ENCODE measurements at regions not wholly inside any gene's neighbourhood (a gene's known extent, or its start where the extent isn't known, plus 50 kb on each side); places are given as distances from the start of the nearest gene placed in this dataset.

GRCh38 chr11:127217452-127218274, 217.1 kb upstream of the KIRREL3 start:
- H3K27ac Mint-ChIP-seq (ENCODE audit: low read depth): no peak overlapping the region
- H3K4me1 Mint-ChIP-seq: no peaks in the 10 kb centered on the region
- H3K27me3 Mint-ChIP-seq: no peaks in the 10 kb centered on the region
- no peak overlapping the region for H3K4me3 Mint-ChIP-seq
- DNase-seq (ENCODE audit: low spot score in 2 of 2) (no peak), ATAC-seq (replicated peaks; ENCODE audit: extremely low read depth, poor library complexity, severe bottlenecking) (no peak)
- H3K36me3 Mint-ChIP-seq (ENCODE audit: insufficient read depth): no peaks in the 10 kb centered on the region
- no peaks in the 10 kb centered on the region for H3K9me3 Mint-ChIP-seq

- H3K4me3 Mint-ChIP-seq: no peak overlapping the region
- no peaks in the 10 kb centered on the region for H3K27me3 Mint-ChIP-seq
- H3K4me1 Mint-ChIP-seq: no peaks in the 10 kb centered on the region
- H3K27ac Mint-ChIP-seq (ENCODE audit: low read depth): no peak overlapping the region
- peaks cover 7% of the 10 kb centered on the region for H3K9me3 Mint-ChIP-seq
- H3K36me3 Mint-ChIP-seq (ENCODE audit: insufficient read depth): no peaks in the 10 kb centered on the region
- DNase-seq (ENCODE audit: low spot score in 2 of 2) (no peak), ATAC-seq (replicated peaks; ENCODE audit: extremely low read depth, poor library complexity, severe bottlenecking) (no peak)
These were observed 205.2 kb upstream of the KIRREL3 start for GRCh38 chr11:127205688-127206217.

GRCh38 chr11:127203490-127203889, 202.9 kb upstream of the KIRREL3 start:
- ATAC-seq (replicated peaks; ENCODE audit: extremely low read depth, poor library complexity, severe bottlenecking): no peak
- Mint-ChIP-seq H3K27ac (ENCODE audit: low read depth) (no peak overlapping the region), H3K36me3 (ENCODE audit: insufficient read depth) (no peaks in the 10 kb centered on the region), H3K27me3 (no peaks in the 10 kb centered on the region), H3K4me1 (no peaks in the 10 kb centered on the region), H3K9me3 (peaks cover 5% of the 10 kb centered on the region), H3K4me3 (no peak overlapping the region)
- DNase-seq (ENCODE audit: low spot score in 2 of 2): no peak

GRCh38 chr11:127202105-127202504, 201.5 kb upstream of the KIRREL3 start:
- Mint-ChIP-seq H3K4me1 (no peaks in the 10 kb centered on the region), H3K4me3 (no peak overlapping the region), H3K36me3 (ENCODE audit: insufficient read depth) (no peaks in the 10 kb centered on the region), H3K27ac (ENCODE audit: low read depth) (no peak overlapping the region), H3K27me3 (no peaks in the 10 kb centered on the region), H3K9me3 (peaks cover 10% of the 10 kb centered on the region)
- ATAC-seq (replicated peaks; ENCODE audit: extremely low read depth, poor library complexity, severe bottlenecking) (no peak), DNase-seq (ENCODE audit: low spot score in 2 of 2) (no peak)

GRCh38 chr11:127199306-127199801, 198.8 kb upstream of the KIRREL3 start:
- H3K4me1 Mint-ChIP-seq: no peaks in the 10 kb centered on the region
- H3K4me3 Mint-ChIP-seq: no peak overlapping the region

GRCh38 chr11:127195501-127196120, 195.0 kb upstream of the KIRREL3 start:
- H3K4me3 Mint-ChIP-seq: no peak overlapping the region
- H3K27me3 Mint-ChIP-seq: no peaks in the 10 kb centered on the region
- no peak for DNase-seq (ENCODE audit: low spot score in 2 of 2)
- H3K36me3 Mint-ChIP-seq (ENCODE audit: insufficient read depth): no peaks in the 10 kb centered on the region
- H3K27ac Mint-ChIP-seq (ENCODE audit: low read depth): no peak overlapping the region
- no peak for ATAC-seq (replicated peaks; ENCODE audit: extremely low read depth, poor library complexity, severe bottlenecking)
- no peaks in the 10 kb centered on the region for H3K4me1 Mint-ChIP-seq
- H3K9me3 Mint-ChIP-seq: peaks cover 12% of the 10 kb centered on the region

More at GRCh38 chr11:127199306-127199801, 198.8 kb upstream of the KIRREL3 start:
- no peak overlapping the region for H3K27ac Mint-ChIP-seq (ENCODE audit: low read depth)
- no peaks in the 10 kb centered on the region for H3K27me3 Mint-ChIP-seq
- peaks cover 12% of the 10 kb centered on the region for H3K9me3 Mint-ChIP-seq
- no peaks in the 10 kb centered on the region for H3K36me3 Mint-ChIP-seq (ENCODE audit: insufficient read depth)
- ATAC-seq (replicated peaks; ENCODE audit: extremely low read depth, poor library complexity, severe bottlenecking): no peak
- DNase-seq (ENCODE audit: low spot score in 2 of 2): no peak

GRCh38 chr11:127194521-127194920, 194.0 kb upstream of the KIRREL3 start:
- DNase-seq (ENCODE audit: low spot score in 2 of 2): no peak
- ATAC-seq (replicated peaks; ENCODE audit: extremely low read depth, poor library complexity, severe bottlenecking): no peak
- H3K27me3 Mint-ChIP-seq: no peaks in the 10 kb centered on the region
- no peaks in the 10 kb centered on the region for H3K36me3 Mint-ChIP-seq (ENCODE audit: insufficient read depth)
- no peak overlapping the region for H3K27ac Mint-ChIP-seq (ENCODE audit: low read depth)
- H3K4me1 Mint-ChIP-seq: no peaks in the 10 kb centered on the region
- H3K4me3 Mint-ChIP-seq: no peak overlapping the region
- peaks cover 16% of the 10 kb centered on the region for H3K9me3 Mint-ChIP-seq

- Mint-ChIP-seq H3K4me1 (no peaks in the 10 kb centered on the region), H3K36me3 (ENCODE audit: insufficient read depth) (no peaks in the 10 kb centered on the region), H3K4me3 (no peak overlapping the region), H3K27me3 (no peaks in the 10 kb centered on the region), H3K9me3 (peaks cover 17% of the 10 kb centered on the region), H3K27ac (ENCODE audit: low read depth) (no peak overlapping the region)
- DNase-seq (ENCODE audit: low spot score in 2 of 2) (no peak), ATAC-seq (replicated peaks; ENCODE audit: extremely low read depth, poor library complexity, severe bottlenecking) (no peak)
These were observed 193.4 kb upstream of the KIRREL3 start for GRCh38 chr11:127193950-127194349.

GRCh38 chr11:127191689-127192088, 191.1 kb upstream of the KIRREL3 start:
- H3K4me1 Mint-ChIP-seq: no peaks in the 10 kb centered on the region
- no peak overlapping the region for H3K4me3 Mint-ChIP-seq
- no peak for DNase-seq (ENCODE audit: low spot score in 2 of 2)
- H3K36me3 Mint-ChIP-seq (ENCODE audit: insufficient read depth): no peaks in the 10 kb centered on the region
- H3K27me3 Mint-ChIP-seq: no peaks in the 10 kb centered on the region
- ATAC-seq (replicated peaks; ENCODE audit: extremely low read depth, poor library complexity, severe bottlenecking): no peak
- no peak overlapping the region for H3K27ac Mint-ChIP-seq (ENCODE audit: low read depth)
- H3K9me3 Mint-ChIP-seq: peaks cover 23% of the 10 kb centered on the region

GRCh38 chr11:127191261-127191660, 190.7 kb upstream of the KIRREL3 start:
- ATAC-seq (replicated peaks; ENCODE audit: extremely low read depth, poor library complexity, severe bottlenecking) (no peak), DNase-seq (ENCODE audit: low spot score in 2 of 2) (no peak)
- no peaks in the 10 kb centered on the region for H3K27me3 Mint-ChIP-seq
- H3K4me3 Mint-ChIP-seq: no peak overlapping the region
- no peaks in the 10 kb centered on the region for H3K4me1 Mint-ChIP-seq
- H3K36me3 Mint-ChIP-seq (ENCODE audit: insufficient read depth): no peaks in the 10 kb centered on the region
- no peak overlapping the region for H3K27ac Mint-ChIP-seq (ENCODE audit: low read depth)
- peaks cover 20% of the 10 kb centered on the region for H3K9me3 Mint-ChIP-seq

- peaks cover 7% of the 10 kb centered on the region for H3K9me3 Mint-ChIP-seq
- ATAC-seq (replicated peaks; ENCODE audit: extremely low read depth, poor library complexity, severe bottlenecking) (no peak), DNase-seq (ENCODE audit: low spot score in 2 of 2) (no peak)
- H3K4me3 Mint-ChIP-seq: no peak overlapping the region
- H3K36me3 Mint-ChIP-seq (ENCODE audit: insufficient read depth): no peaks in the 10 kb centered on the region
- H3K4me1 Mint-ChIP-seq: no peaks in the 10 kb centered on the region
- no peak overlapping the region for H3K27ac Mint-ChIP-seq (ENCODE audit: low read depth)
- no peaks in the 10 kb centered on the region for H3K27me3 Mint-ChIP-seq
These were observed 182.1 kb upstream of the KIRREL3 start for GRCh38 chr11:127182586-127183203.

- no peak for ATAC-seq (replicated peaks; ENCODE audit: extremely low read depth, poor library complexity, severe bottlenecking)
- Mint-ChIP-seq H3K27me3 (no peaks in the 10 kb centered on the region), H3K36me3 (ENCODE audit: insufficient read depth) (no peaks in the 10 kb centered on the region)
These were observed 156.7 kb upstream of the KIRREL3 start for GRCh38 chr11:127157225-127157624.

More at GRCh38 chr11:127157225-127157624, 156.7 kb upstream of the KIRREL3 start:
- H3K4me3 Mint-ChIP-seq: no peak overlapping the region
- no peak overlapping the region for H3K27ac Mint-ChIP-seq (ENCODE audit: low read depth)
- H3K9me3 Mint-ChIP-seq: no peaks in the 10 kb centered on the region
- no peak for DNase-seq (ENCODE audit: low spot score in 2 of 2)
- no peaks in the 10 kb centered on the region for H3K4me1 Mint-ChIP-seq
